ENCODE measurements at regions not wholly inside any gene's neighbourhood (a gene's known extent, or its start where the extent isn't known, plus 50 kb on each side); places are given as distances from the start of the nearest gene placed in this dataset.
"Not testable (repeated sequence)": the region's sequence is repeated elsewhere in the genome, so short reads cannot be mapped to it uniquely, and the experiment has no call there.

DNA sequence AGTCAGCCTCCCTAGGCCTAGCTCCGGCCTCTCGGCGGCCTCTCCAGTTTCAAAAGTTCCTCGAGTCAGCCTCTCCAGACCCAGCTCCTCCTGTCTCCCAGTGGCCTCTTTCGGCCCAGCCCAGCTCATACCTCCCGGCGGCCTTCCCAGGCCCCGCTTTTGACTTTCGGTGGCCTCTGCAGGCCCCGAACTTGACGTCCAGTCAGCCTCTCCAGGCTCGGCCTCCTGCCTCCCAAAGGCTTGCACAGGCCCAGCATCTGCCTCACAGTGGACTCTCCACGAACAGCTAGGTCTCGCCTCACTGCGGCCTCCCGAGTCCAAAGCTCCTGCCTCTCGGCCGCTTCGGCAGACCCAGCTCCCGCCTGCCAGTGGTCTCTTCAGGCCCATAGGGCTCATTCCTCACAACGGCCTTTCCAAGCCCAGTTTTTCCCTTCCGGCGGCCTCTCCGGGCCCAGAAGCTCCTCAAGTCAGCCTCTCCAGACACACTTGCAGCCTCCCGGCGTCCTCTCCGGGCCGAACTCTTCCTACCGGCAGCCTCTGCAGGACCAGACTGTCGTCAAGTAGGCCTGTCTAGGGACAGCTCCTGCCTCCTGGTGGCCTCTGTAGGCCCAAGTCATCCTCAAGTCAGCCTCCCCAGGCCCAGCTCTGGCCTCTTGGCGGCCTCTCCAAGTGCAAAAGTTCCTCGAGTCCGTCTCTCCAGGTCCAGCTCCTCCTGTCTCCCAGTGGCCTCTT, 249.9 kb upstream of the ZNF722 start:
- H3K4me3 ChIP-seq; DNase-seq; intact Hi-C loops (cut with DNase I, micrococcal nuclease); ATAC-seq; H3K4me1 ChIP-seq (ENCODE audit: low read depth); H3K36me3 ChIP-seq (ENCODE audit: low read depth): not testable (repeated sequence)
- peaks cover 21% of the 10 kb centered on the region for H3K9me3 ChIP-seq

DNA sequence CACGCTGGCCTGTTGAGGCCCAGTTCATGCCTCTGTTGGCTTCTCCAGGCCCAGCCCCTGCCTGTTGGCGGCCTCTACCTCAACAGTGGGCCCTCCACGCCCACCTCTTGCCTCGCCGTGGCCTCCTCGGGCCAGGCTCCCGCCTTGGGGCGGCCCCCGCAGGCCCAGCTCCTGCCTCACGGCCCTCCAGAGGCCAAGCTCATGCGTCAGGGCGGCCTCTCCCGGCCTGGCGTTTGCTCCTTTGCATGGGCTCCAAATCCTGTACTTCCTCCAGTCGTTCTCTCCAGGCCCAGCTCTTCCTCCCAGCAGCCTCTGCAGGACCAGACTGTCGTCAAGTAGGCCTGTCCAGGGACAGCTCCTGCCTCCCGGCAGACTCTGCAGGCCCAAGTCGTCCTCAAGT, 246.2 kb upstream of the ZNF722 start:
- H3K4me3 ChIP-seq; ATAC-seq; H3K36me3 ChIP-seq (ENCODE audit: low read depth); DNase-seq; H3K4me1 ChIP-seq (ENCODE audit: low read depth); intact Hi-C loops (cut with DNase I, micrococcal nuclease): not testable (repeated sequence)
- peaks cover 11% of the 10 kb centered on the region for H3K9me3 ChIP-seq

GRCh38 chr7:63753160-63753559, 245.5 kb upstream of the ZNF722 start:
- H3K36me3 ChIP-seq (ENCODE audit: low read depth); ATAC-seq; H3K4me3 ChIP-seq; intact Hi-C loops (cut with DNase I, micrococcal nuclease); DNase-seq; H3K4me1 ChIP-seq (ENCODE audit: low read depth): not testable (repeated sequence)
- peaks cover 11% of the 10 kb centered on the region for H3K9me3 ChIP-seq

GRCh38 chr7:63760202-63760601, 238.4 kb upstream of the ZNF722 start:
- DNase-seq; H3K4me1 ChIP-seq (ENCODE audit: low read depth); H3K4me3 ChIP-seq; H3K9me3 ChIP-seq; intact Hi-C loops (cut with DNase I, micrococcal nuclease); H3K36me3 ChIP-seq (ENCODE audit: low read depth); ATAC-seq: not testable (repeated sequence)

GRCh38 chr7:63765541-63765940, 233.1 kb upstream of the ZNF722 start:
- H3K36me3 ChIP-seq (ENCODE audit: low read depth); H3K9me3 ChIP-seq; ATAC-seq; intact Hi-C loops (cut with DNase I, micrococcal nuclease); H3K4me1 ChIP-seq (ENCODE audit: low read depth); H3K4me3 ChIP-seq; DNase-seq: not testable (repeated sequence)

GRCh38 chr7:63766197-63766596, 232.5 kb upstream of the ZNF722 start:
- intact Hi-C loops (cut with DNase I, micrococcal nuclease); DNase-seq; ATAC-seq; H3K4me1 ChIP-seq (ENCODE audit: low read depth); H3K9me3 ChIP-seq; H3K4me3 ChIP-seq; H3K36me3 ChIP-seq (ENCODE audit: low read depth): not testable (repeated sequence)

DNA sequence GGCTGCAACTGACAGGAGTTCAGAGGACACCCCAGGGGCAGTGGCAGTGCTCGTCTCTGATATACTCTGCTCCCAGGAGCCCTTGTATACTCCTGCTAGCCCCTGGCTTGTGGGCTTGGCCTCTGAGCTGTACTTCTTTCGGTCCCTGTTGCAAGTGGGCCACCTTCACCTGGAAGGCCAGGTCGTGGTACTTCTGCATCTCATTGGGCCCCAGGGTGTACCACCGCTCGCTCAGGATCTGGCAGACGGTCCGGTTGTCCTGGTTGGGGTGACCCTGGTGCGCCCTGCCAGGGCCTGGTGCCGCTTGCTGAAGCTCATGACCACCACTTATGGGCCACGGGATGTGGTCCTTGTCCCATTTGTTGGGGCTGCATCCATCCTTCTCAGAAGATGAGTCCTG, 228.5 kb upstream of the ZNF722 start:
- H3K36me3 ChIP-seq (ENCODE audit: low read depth); H3K9me3 ChIP-seq; H3K4me1 ChIP-seq (ENCODE audit: low read depth); ATAC-seq; DNase-seq; H3K4me3 ChIP-seq; intact Hi-C loops (cut with DNase I, micrococcal nuclease): not testable (repeated sequence)

GRCh38 chr7:63771389-63772085, 227.1 kb upstream of the ZNF722 start:
- ATAC-seq; H3K9me3 ChIP-seq; intact Hi-C loops (cut with DNase I, micrococcal nuclease); H3K4me3 ChIP-seq; H3K36me3 ChIP-seq (ENCODE audit: low read depth); DNase-seq; H3K4me1 ChIP-seq (ENCODE audit: low read depth): not testable (repeated sequence)

- H3K36me3 ChIP-seq (ENCODE audit: low read depth) = no peaks in the 10 kb centered on the region
- intact Hi-C loops (cut with DNase I, micrococcal nuclease) = no loop called here
- no peak for TF ChIP-seq CTCF (IDR thresholded peaks at IDR 0.05)
- H3K9me3 ChIP-seq = peaks cover 37% of the 10 kb centered on the region
- H3K4me1 ChIP-seq (ENCODE audit: low read depth) = no peaks in the 10 kb centered on the region
- H3K4me3 ChIP-seq = no peak overlapping the region
- DNase-seq (peak in 1 of 3 donors; percentile 15), ATAC-seq (no peak)
Measured at GRCh38 chr7:63789378-63790176, 209.1 kb upstream of the ZNF722 start.

DNA sequence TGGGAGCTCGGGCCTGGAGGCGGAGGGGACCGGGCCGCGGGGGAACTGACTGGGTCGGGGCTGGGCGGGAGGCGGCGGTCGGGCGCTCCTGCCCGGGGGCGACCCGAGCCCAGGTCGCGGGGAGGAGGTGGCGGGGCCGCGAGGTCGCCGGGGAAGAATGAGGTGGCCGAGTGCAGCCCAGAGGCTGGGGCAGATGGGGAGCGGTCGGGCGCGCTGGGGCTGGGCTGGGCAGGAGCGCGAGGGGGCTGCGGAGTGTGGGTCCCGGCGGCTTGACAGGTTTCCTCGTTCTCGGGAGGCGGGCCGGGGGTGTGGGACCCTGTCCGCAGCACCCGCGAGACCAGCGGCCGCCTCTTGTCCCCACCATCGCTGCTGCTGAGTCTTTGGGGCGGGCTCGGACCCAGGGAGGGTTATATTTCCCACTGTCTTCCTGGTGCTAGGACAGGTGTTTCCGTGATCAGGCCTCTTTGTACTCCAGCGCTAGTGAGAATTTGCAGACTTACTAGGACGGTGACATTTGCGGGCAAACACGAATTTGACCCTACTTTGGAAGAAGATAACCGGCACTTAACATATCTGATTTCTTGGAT, 208.4 kb upstream of the ZNF722 start:
- H3K4me3 ChIP-seq; H3K4me1 ChIP-seq (ENCODE audit: low read depth); ATAC-seq; DNase-seq; intact Hi-C loops (cut with DNase I, micrococcal nuclease); H3K36me3 ChIP-seq (ENCODE audit: low read depth): not testable (repeated sequence)
- peaks cover 40% of the 10 kb centered on the region for H3K9me3 ChIP-seq
